HCT116 (cell line): ENCODE measurements at regions not wholly inside any gene's neighbourhood (a gene's known extent, or its start where the extent isn't known, plus 50 kb on each side); places are given as distances from the start of the nearest gene placed in this dataset.

Source experiments
- ATAC-seq: fragments of 200-7000 bp; cut with Tn5 transposase; 2 replicates; pipeline ENCODE4 v1.9.1; 2020; ENCODE audit warnings: mild to moderate bottlenecking, moderate library complexity
- BruUV-seq: library from RNA; stranded (reverse); fragments of 400-500 nt; replicated peaks from 2 replicates; lab custom pipeline; 2021; lab: Mats Ljungman, UMichigan
- CTCF ChIA-PET: fragments of 300-600 bp; sonication (Branson Sonifier 250); formaldehyde crosslinking; loops from one replicate; lab custom pipeline; 2021; ENCODE audit warnings: antibody characterized with exemption; lab: Charles Lee
- POLR2A ChIA-PET: fragments of 300-600, 350-600 bp; sonication (Branson Sonifier 250); formaldehyde crosslinking; loops from one replicate; lab custom pipeline; 2021; ENCODE audit warnings: antibody characterized with exemption; lab: Charles Lee
- RAD21 ChIA-PET, 2 experiments: fragments of 300-600 bp; sonication (Branson Sonifier 250); formaldehyde crosslinking; loops; one replicate each; lab custom pipeline; 2023; ENCODE audit warnings: low total read pairs in 2 of 2; ENCODE audit not compliant: uncharacterized antibody in 2 of 2, unreplicated experiment in 2 of 2, low non-redundant PET in 1 of 2; lab: Charles Lee
- DNase-seq: peaks from one replicate; pipeline ENCODE4 v3.0.0-alpha.2; 2010; ENCODE audit warnings: low read depth, low spot score
- H2AFZ ChIP-seq: fragments of 200-600 bp; shearing (Covaris generic), sonication (generic); 2 replicates; pipeline ENCODE4 v1.6.1; 2017; ENCODE audit warnings: low read depth, mixed run types, mixed read lengths, antibody characterized with exemption, low read length; ENCODE audit not compliant: poor library complexity, severe bottlenecking
- H3K27ac ChIP-seq: 2 replicates; pipeline ENCODE4 v1.5.1; 2012; ENCODE audit warnings: low read depth, low read length
- H3K27me3 ChIP-seq: fragments of 200-600 bp; sonication (generic); 2 replicates; pipeline ENCODE4 v1.6.1; 2016; ENCODE audit warnings: mixed run types, low read length, mixed read lengths; ENCODE audit not compliant: insufficient read depth
- H3K36me3 ChIP-seq, 2 experiments: fragments of 200-500 bp in 1 of 2; fragments of 200-600 bp in 1 of 2; sonication (Bioruptor generic) in 1 of 2; sonication (generic) in 1 of 2; 2 replicates each; pipeline versions ENCODE4 v1.5.1 to v1.6.1; 2014 to 2016; ENCODE audit warnings: low read length in 2 of 2, inconsistent platforms in 1 of 2, mixed read lengths in 1 of 2, mixed run types in 1 of 2; ENCODE audit not compliant: insufficient read depth in 2 of 2, control insufficient read depth in 1 of 2
- H3K4me1 ChIP-seq, 2 experiments: fragments of 200-600 bp in 1 of 2; sonication (generic) in 1 of 2; 2 replicates each; pipeline versions ENCODE4 v1.5.1 to v1.6.1; 2012 to 2017; ENCODE audit warnings: low read length in 2 of 2, inconsistent platforms in 1 of 2, mild to moderate bottlenecking in 1 of 2, mixed read lengths in 1 of 2, mixed run types in 1 of 2, moderate library complexity in 1 of 2; ENCODE audit not compliant: insufficient read depth in 2 of 2, control insufficient read depth in 1 of 2
- H3K4me2 ChIP-seq: fragments of 200-600 bp; sonication (generic); 2 replicates; pipeline ENCODE4 v1.6.1; 2017; ENCODE audit warnings: mixed run types, low read length, mixed read lengths
- H3K4me3 ChIP-seq, 2 experiments: fragments of 200-600 bp in 1 of 2; sonication (generic) in 1 of 2; replicated peaks in 1 of 2; 2 replicates each; pipeline ENCODE4 v1.5.1; 2011 to 2016; ENCODE audit warnings: low read length in 2 of 2, control low read depth in 1 of 2, low read depth in 1 of 2, mild to moderate bottlenecking in 1 of 2, mixed read lengths in 1 of 2, mixed run types in 1 of 2
- H3K79me2 ChIP-seq: fragments of 200-600 bp; sonication (generic); 2 replicates; pipeline ENCODE4 v1.6.1; 2017; ENCODE audit warnings: mild to moderate bottlenecking, mixed run types, low read length, moderate library complexity, mixed read lengths; ENCODE audit not compliant: insufficient read depth
- H3K9ac ChIP-seq: fragments of 200-600 bp; sonication (generic); 2 replicates; pipeline ENCODE4 v1.6.1; 2016; ENCODE audit warnings: low read length, mixed read lengths
- H3K9me2 ChIP-seq: fragments of 200-600 bp; sonication (generic), shearing (Covaris generic); 2 replicates; pipeline ENCODE4 v1.6.1; 2017; ENCODE audit warnings: mixed run types, mild to moderate bottlenecking, moderate library complexity; ENCODE audit not compliant: insufficient read depth
- H3K9me3 ChIP-seq, 2 experiments: fragments of 200-500 bp in 1 of 2; fragments of 200-600 bp in 1 of 2; sonication (Bioruptor generic) in 1 of 2; sonication (generic) in 1 of 2; 2 replicates each; pipeline ENCODE4 v1.6.1; 2014 to 2017; ENCODE audit warnings: low read length in 2 of 2, mixed read lengths in 2 of 2, inconsistent platforms in 1 of 2, low read depth in 1 of 2, mild to moderate bottlenecking in 1 of 2, mixed run types in 1 of 2, moderate library complexity in 1 of 2; ENCODE audit not compliant: control insufficient read depth in 1 of 2, insufficient read depth in 1 of 2
- H4K20me1 ChIP-seq: fragments of 200-600 bp; sonication (generic), shearing (Covaris generic); 2 replicates; pipeline ENCODE4 v1.6.1; 2017; ENCODE audit warnings: mixed run types, mild to moderate bottlenecking, moderate library complexity; ENCODE audit not compliant: insufficient read depth
- CEBPB ChIP-seq: IDR thresholded peaks from 2 replicates; pipeline ENCODE4 v1.6.1; 2012; ENCODE audit warnings: low read depth
- ELF1 ChIP-seq: IDR thresholded peaks from 2 replicates; pipeline ENCODE4 v1.6.1; 2012; ENCODE audit warnings: low read depth, borderline replicate concordance
- EZH2 ChIP-seq: fragments of 200-600 bp; sonication (generic); IDR thresholded peaks from 2 replicates; pipeline ENCODE4 v1.6.1; 2017; ENCODE audit warnings: antibody characterized with exemption, mixed run types
- POLR2A ChIP-seq: IDR thresholded peaks from 2 replicates; pipeline ENCODE4 v1.7.0; 2011; ENCODE audit warnings: borderline replicate concordance; ENCODE audit not compliant: insufficient read depth, insufficient read length; ENCODE audit errors: extremely low read depth
- POLR2AphosphoS5 ChIP-seq: IDR thresholded peaks from 2 replicates; pipeline ENCODE4 v1.6.1; 2011; ENCODE audit warnings: mild to moderate bottlenecking, low read depth, low read length, moderate library complexity
- RAD21 ChIP-seq: IDR thresholded peaks from 2 replicates; pipeline ENCODE4 v1.6.1; 2012; ENCODE audit warnings: low read depth, mild to moderate bottlenecking
- SIN3A ChIP-seq: IDR thresholded peaks from 2 replicates; pipeline ENCODE4 v1.6.1; 2012; ENCODE audit warnings: low read depth
- SP1 ChIP-seq: IDR thresholded peaks from 2 replicates; pipeline ENCODE4 v1.6.1; 2012; ENCODE audit warnings: low read depth
- TCF7L2 ChIP-seq: IDR thresholded peaks from 2 replicates; pipeline ENCODE4 v1.7.0; 2011; ENCODE audit warnings: borderline replicate concordance, inconsistent platforms; ENCODE audit not compliant: insufficient read depth, insufficient read length; ENCODE audit errors: extremely low read depth
- YY1 ChIP-seq: IDR thresholded peaks from 2 replicates; pipeline ENCODE4 v1.6.1; 2011; ENCODE audit warnings: low read length, low read depth, moderate library complexity, mild to moderate bottlenecking; ENCODE audit not compliant: insufficient replicate concordance; ENCODE audit errors: extremely low read depth
- ZFX ChIP-seq: fragments of 450-650 bp; IDR thresholded peaks from 2 replicates; pipeline ENCODE4 v1.6.1; 2017
- ZNF274 ChIP-seq: fragments of 200-500 bp; sonication (Bioruptor generic); IDR thresholded peaks from 2 replicates; pipeline ENCODE4 v1.6.1; 2014; ENCODE audit warnings: mild to moderate bottlenecking, low read depth, low read length, inconsistent platforms
- intact Hi-C: fragments of 100-400 bp; cut with micrococcal nuclease; formaldehyde crosslinking; loops from 2 replicates; pipeline ENCODE4 v1.10.0; 2022
- TF ChIP-seq, protein P1 (sequence below): IDR thresholded peaks from 2 replicates; pipeline ENCODE4 v1.6.1; 2012

GRCh38 chrY:7803737-7804136 lies 892.2 kb upstream of the AMELY start:
- Histone ChIP-seq H3K9ac (no peak overlapping the region), H3K9me2 (no peaks in the 10 kb centered on the region)
- POLR2A ChIA-PET, result no interaction called here
- DNase-seq, result no peak
- TF ChIP-seq EZH2, result no peak
- no peak for TF ChIP-seq RAD21
- TF ChIP-seq, protein P1, sequence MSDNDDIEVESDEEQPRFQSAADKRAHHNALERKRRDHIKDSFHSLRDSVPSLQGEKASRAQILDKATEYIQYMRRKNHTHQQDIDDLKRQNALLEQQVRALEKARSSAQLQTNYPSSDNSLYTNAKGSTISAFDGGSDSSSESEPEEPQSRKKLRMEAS, result no peak
- TF ChIP-seq SIN3A, result no peak
- no peak for TF ChIP-seq YY1
- no peak for TF ChIP-seq CEBPB
- TF ChIP-seq, all 23 proteins: peak for 0
- no peak overlapping the region for H3K27ac ChIP-seq
- H3K79me2 ChIP-seq, result no peaks in the 10 kb centered on the region
- ATAC-seq, result no peak
- ChIA-PET CTCF (no interaction called here), RAD21 (no interaction called here)
- intact Hi-C loops, result no loop called here
- H3K36me3 ChIP-seq, result no peaks in the 10 kb centered on the region
- H3K4me1 ChIP-seq, result no peaks in the 10 kb centered on the region
- no peaks in the 10 kb centered on the region for H3K27me3 ChIP-seq
- no peak overlapping the region for H3K4me2 ChIP-seq
- H2AFZ ChIP-seq, result no peak overlapping the region
- no peaks in the 10 kb centered on the region for H4K20me1 ChIP-seq
- no peaks in the 10 kb centered on the region for H3K9me3 ChIP-seq
- no peak overlapping the region for H3K4me3 ChIP-seq
- BruUV-seq, result no TSS peak

- TF ChIP-seq SP1 (no peak), TCF7L2 (no peak), EZH2 (no peak), ELF1 (no peak), POLR2AphosphoS5 (no peak), ZNF274 (no peak), ZFX (no peak), POLR2A (no peak)
- Histone ChIP-seq H3K4me1 (no peaks in the 10 kb centered on the region), H3K27me3 (no peaks in the 10 kb centered on the region), H3K9me3 (no peaks in the 10 kb centered on the region), H3K27ac (no peak overlapping the region), H3K36me3 (no peaks in the 10 kb centered on the region), H3K4me2 (no peak overlapping the region), H4K20me1 (no peaks in the 10 kb centered on the region), H3K79me2 (no peaks in the 10 kb centered on the region), H3K4me3 (no peak overlapping the region), H3K9me2 (no peaks in the 10 kb centered on the region), H2AFZ (no peak overlapping the region), H3K9ac (no peak overlapping the region)
- BruUV-seq, result no TSS peak
- DNase-seq, result no peak
- ATAC-seq, result no peak
- ChIA-PET POLR2A (no interaction called here), CTCF (no interaction called here), RAD21 (no interaction called here)
- intact Hi-C loops, result no loop called here
These were observed 884.6 kb upstream of the AMELY start for GRCh38 chrY:7796128-7796527.
